KMS-11 (cell line): ENCODE measurements at regions not wholly inside any gene's neighbourhood (a gene's known extent, or its start where the extent isn't known, plus 50 kb on each side); places are given as distances from the start of the nearest gene placed in this dataset.

Experiments used
- H2AFZ ChIP-seq: fragments of 200-600 bp; sonication (generic); 2 replicates; pipeline ENCODE4 v1.6.1; 2016; ENCODE audit warnings: antibody characterized with exemption, mixed run types, low read depth
- H3K27ac ChIP-seq: fragments of 200-600 bp; sonication (generic); 2 replicates; pipeline ENCODE4 v1.6.1; 2016; ENCODE audit warnings: mild to moderate bottlenecking, mixed run types
- H3K27me3 ChIP-seq: fragments of 200-600 bp; sonication (generic); 2 replicates; pipeline ENCODE4 v1.6.1; 2017; ENCODE audit warnings: mild to moderate bottlenecking, low read depth, mixed run types, moderate library complexity; ENCODE audit not compliant: insufficient read depth
- H3K36me3 ChIP-seq: fragments of 200-600 bp; sonication (generic); 2 replicates; pipeline ENCODE4 v1.6.1; 2017; ENCODE audit warnings: mild to moderate bottlenecking, mixed run types; ENCODE audit not compliant: insufficient read depth
- H3K4me1 ChIP-seq: fragments of 200-600 bp; sonication (generic); 2 replicates; pipeline ENCODE4 v1.6.1; 2016; ENCODE audit warnings: mild to moderate bottlenecking, low read depth, mixed run types; ENCODE audit not compliant: poor library complexity, severe bottlenecking
- H3K4me2 ChIP-seq: fragments of 200-600 bp; sonication (generic); 2 replicates; pipeline ENCODE4 v1.7.0; 2016; ENCODE audit warnings: mild to moderate bottlenecking, mixed run types
- H3K4me3 ChIP-seq: fragments of 200-600 bp; sonication (generic); IDR thresholded peaks from 2 replicates; pipeline ENCODE4 v1.6.1; 2017; ENCODE audit warnings: low read depth, low read length, mixed read lengths; ENCODE audit not compliant: insufficient read depth
- H3K79me2 ChIP-seq: fragments of 200-600 bp; sonication (generic); 2 replicates; pipeline ENCODE4 v1.6.1; 2016; ENCODE audit warnings: low read depth, mixed run types; ENCODE audit not compliant: insufficient read depth
- H3K9ac ChIP-seq: fragments of 200-600 bp; sonication (generic); 2 replicates; pipeline ENCODE4 v1.6.1; 2016; ENCODE audit warnings: mild to moderate bottlenecking, mixed run types
- H4K20me1 ChIP-seq: fragments of 200-600 bp; sonication (generic); 2 replicates; pipeline ENCODE4 v1.6.1; 2016; ENCODE audit warnings: mild to moderate bottlenecking, mixed run types; ENCODE audit not compliant: insufficient read depth
- CTCF ChIP-seq: fragments of 200-600 bp; sonication (generic); conservative IDR thresholded peaks from 2 replicates; pipeline ENCODE4 v1.6.1; 2017; ENCODE audit warnings: low read depth, mild to moderate bottlenecking, antibody characterized with exemption, low read length, moderate library complexity, mixed read lengths

GRCh38 chr3:189455641-189456417 lies 175.4 kb upstream of the TP63 start:
- Histone ChIP-seq H3K9ac (no peak overlapping the region), H3K4me3 (no peak overlapping the region), H3K36me3 (no peaks in the 10 kb centered on the region), H4K20me1 (no peaks in the 10 kb centered on the region), H3K4me1 (no peaks in the 10 kb centered on the region), H2AFZ (no peak overlapping the region), H3K79me2 (no peaks in the 10 kb centered on the region), H3K4me2 (no peak overlapping the region), H3K27me3 (no peaks in the 10 kb centered on the region), H3K27ac (no peak overlapping the region)
- TF ChIP-seq CTCF: no peak

- no peaks in the 10 kb centered on the region for H4K20me1 ChIP-seq
- no peaks in the 10 kb centered on the region for H3K4me1 ChIP-seq
- H3K27me3 ChIP-seq: no peaks in the 10 kb centered on the region
- H2AFZ ChIP-seq: no peak overlapping the region
- no peaks in the 10 kb centered on the region for H3K79me2 ChIP-seq
- no peak overlapping the region for H3K9ac ChIP-seq
- TF ChIP-seq CTCF: no peak
- H3K36me3 ChIP-seq: no peaks in the 10 kb centered on the region
- no peak overlapping the region for H3K4me2 ChIP-seq
- no peak overlapping the region for H3K27ac ChIP-seq
- no peak overlapping the region for H3K4me3 ChIP-seq
Observed at GRCh38 chr3:189457201-189457607, 174.0 kb upstream of the TP63 start.

GRCh38 chr3:189457631-189458412 lies 173.4 kb upstream of the TP63 start:
- no peak overlapping the region for H3K27ac ChIP-seq
- H4K20me1 ChIP-seq: no peaks in the 10 kb centered on the region
- no peaks in the 10 kb centered on the region for H3K4me1 ChIP-seq
- H3K27me3 ChIP-seq: no peaks in the 10 kb centered on the region
- no peak overlapping the region for H3K4me2 ChIP-seq
- no peaks in the 10 kb centered on the region for H3K36me3 ChIP-seq
- no peak overlapping the region for H3K9ac ChIP-seq
- H3K4me3 ChIP-seq: no peak overlapping the region
- H2AFZ ChIP-seq: no peak overlapping the region
- TF ChIP-seq CTCF: no peak
- H3K79me2 ChIP-seq: no peaks in the 10 kb centered on the region

- H3K27ac ChIP-seq: no peak overlapping the region
- no peak for TF ChIP-seq CTCF
Observed at GRCh38 chr3:189458528-189458927, 172.7 kb upstream of the TP63 start.

More at GRCh38 chr3:189458528-189458927, 172.7 kb upstream of the TP63 start:
- Histone ChIP-seq H3K9ac (no peak overlapping the region), H2AFZ (no peak overlapping the region), H3K4me3 (no peak overlapping the region), H3K36me3 (no peaks in the 10 kb centered on the region), H3K4me2 (no peak overlapping the region), H3K27me3 (no peaks in the 10 kb centered on the region), H4K20me1 (no peaks in the 10 kb centered on the region), H3K79me2 (no peaks in the 10 kb centered on the region), H3K4me1 (no peaks in the 10 kb centered on the region)
